ENCODE measurements at regions not wholly inside any gene's neighbourhood (a gene's known extent, or its start where the extent isn't known, plus 50 kb on each side); places are given as distances from the start of the nearest gene placed in this dataset.
"Not testable (repeated sequence)": the region's sequence is repeated elsewhere in the genome, so short reads cannot be mapped to it uniquely, and the experiment has no call there.

GRCh38 chr5:123282444-123282843 is 140.8 kb downstream of the CEP120 start:
- H3K9me3 ChIP-seq (ENCODE audit: control insufficient read depth in 4 of 4, insufficient read depth in 3 of 4, low read length in 3 of 4): peaks cover 0 to 2% (median 0%) of the 10 kb centered on the region in 4 donors
- H3K27ac ChIP-seq (ENCODE audit: low read depth in 1 of 2, low read length in 1 of 2): no peak overlapping the region
- ATAC-seq (ENCODE audit: insufficient read depth, low FRiP score) (no peak), DNase-seq (no peak)
- TF ChIP-seq CTCF (IDR thresholded peaks at IDR 0.05; ENCODE audit: control extremely low read depth, extremely low read depth): no peak
- 91 to 97% methylated on average over 4 of the region's 4 CpGs for WGBS, 2 donors
- peaks cover 2 to 35% (median 8%) of the 10 kb centered on the region in 5 donors for H3K4me1 ChIP-seq (ENCODE audit: control insufficient read depth in 5 of 5, insufficient read depth in 5 of 5, low read length in 5 of 5)
- H3K27me3 ChIP-seq (ENCODE audit: control insufficient read depth in 3 of 3, insufficient read depth in 3 of 3, low read length in 2 of 3): no peaks in the 10 kb centered on the region
- H3K36me3 ChIP-seq (ENCODE audit: control insufficient read depth in 4 of 4, insufficient read depth in 4 of 4, low read length in 4 of 4): no peaks in the 10 kb centered on the region
- H3K9ac ChIP-seq (ENCODE audit: insufficient read depth in 1 of 2, low read length in 2 of 2): no peak overlapping the region
- H3K4me3 ChIP-seq: no peak overlapping the region

DNA sequence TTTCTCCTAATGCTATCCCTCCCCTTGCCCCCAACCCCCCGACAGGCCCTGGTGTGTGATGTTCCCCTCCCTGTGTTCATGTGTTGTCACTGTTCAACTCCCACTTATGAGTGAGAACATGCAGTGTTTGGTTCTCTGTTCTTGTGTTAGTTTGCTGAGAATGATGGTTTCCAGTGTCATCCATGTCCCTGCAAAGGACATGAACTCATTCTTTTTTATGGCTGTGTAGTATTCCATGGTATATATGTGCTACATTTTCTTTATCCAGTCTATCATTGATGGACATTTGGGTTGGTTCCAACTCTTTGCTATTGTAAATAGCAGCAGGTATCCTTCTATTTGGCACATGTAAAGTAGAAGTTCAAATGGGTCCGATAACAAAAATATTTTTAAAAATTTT is 142.3 kb downstream of the CEP120 start:
- H3K36me3 ChIP-seq (ENCODE audit: control insufficient read depth in 4 of 4, insufficient read depth in 4 of 4, low read length in 4 of 4); H3K9ac ChIP-seq (ENCODE audit: insufficient read depth in 1 of 2, low read length in 2 of 2); H3K4me3 ChIP-seq; DNase-seq; ATAC-seq (ENCODE audit: insufficient read depth, low FRiP score); H3K9me3 ChIP-seq (ENCODE audit: control insufficient read depth in 4 of 4, insufficient read depth in 3 of 4, low read length in 3 of 4); H3K27me3 ChIP-seq (ENCODE audit: control insufficient read depth in 3 of 3, insufficient read depth in 3 of 3, low read length in 2 of 3); H3K27ac ChIP-seq (ENCODE audit: low read depth in 1 of 2, low read length in 1 of 2): not testable (repeated sequence)
- H3K4me1 ChIP-seq (ENCODE audit: control insufficient read depth in 5 of 5, insufficient read depth in 5 of 5, low read length in 5 of 5): peaks cover 2 to 35% (median 5%) of the 10 kb centered on the region in 5 donors
- 92 to 98% methylated on average over 2 of the region's 2 CpGs for WGBS, 2 donors

- DNase-seq (peak in 1 of 3 donors; percentile 34), ATAC-seq (ENCODE audit: insufficient read depth, low FRiP score) (no peak)
- Histone ChIP-seq H3K9me3 (ENCODE audit: control insufficient read depth in 4 of 4, insufficient read depth in 3 of 4, low read length in 3 of 4) (peaks cover 0 to 2% (median 0%) of the 10 kb centered on the region in 4 donors), H3K27ac (ENCODE audit: low read depth in 1 of 2, low read length in 1 of 2) (no peak overlapping the region), H3K4me3 (no peak overlapping the region), H3K36me3 (ENCODE audit: control insufficient read depth in 4 of 4, insufficient read depth in 4 of 4, low read length in 4 of 4) (no peaks in the 10 kb centered on the region), H3K4me1 (ENCODE audit: control insufficient read depth in 5 of 5, insufficient read depth in 5 of 5, low read length in 5 of 5) (peaks cover 0 to 27% (median 2%) of the 10 kb centered on the region in 5 donors), H3K27me3 (ENCODE audit: control insufficient read depth in 3 of 3, insufficient read depth in 3 of 3, low read length in 2 of 3) (no peaks in the 10 kb centered on the region), H3K9ac (ENCODE audit: insufficient read depth in 1 of 2, low read length in 2 of 2) (no peak overlapping the region)
- 86 to 94% methylated on average over 3 of the region's 3 CpGs for WGBS, 2 donors
- TF ChIP-seq CTCF (IDR thresholded peaks at IDR 0.05; ENCODE audit: control extremely low read depth, extremely low read depth): no peak
Observed at GRCh38 chr5:123279136-123279535, 144.1 kb downstream of the CEP120 start.

- Histone ChIP-seq H3K27me3 (ENCODE audit: control insufficient read depth in 3 of 3, insufficient read depth in 3 of 3, low read length in 2 of 3) (no peaks in the 10 kb centered on the region), H3K4me3 (no peak overlapping the region), H3K4me1 (ENCODE audit: control insufficient read depth in 5 of 5, insufficient read depth in 5 of 5, low read length in 5 of 5) (peaks cover 0 to 19% (median 2%) of the 10 kb centered on the region in 5 donors), H3K36me3 (ENCODE audit: control insufficient read depth in 4 of 4, insufficient read depth in 4 of 4, low read length in 4 of 4) (no peaks in the 10 kb centered on the region), H3K9ac (ENCODE audit: insufficient read depth in 1 of 2, low read length in 2 of 2) (no peak overlapping the region), H3K9me3 (ENCODE audit: control insufficient read depth in 4 of 4, insufficient read depth in 3 of 4, low read length in 3 of 4) (peaks cover 0 to 2% (median 0%) of the 10 kb centered on the region in 4 donors), H3K27ac (ENCODE audit: low read depth in 1 of 2, low read length in 1 of 2) (no peak overlapping the region)
- no peak for ATAC-seq (ENCODE audit: insufficient read depth, low FRiP score)
- 80 to 90% methylated on average over 5 of the region's 5 CpGs for WGBS, 2 donors
- no peak for DNase-seq
- TF ChIP-seq CTCF (IDR thresholded peaks at IDR 0.05; ENCODE audit: control extremely low read depth, extremely low read depth): no peak
Observed at GRCh38 chr5:123278284-123278683, 144.9 kb downstream of the CEP120 start.
